Natural killer cell (primary cell): ENCODE measurements at regions not wholly inside any gene's neighbourhood (a gene's known extent, or its start where the extent isn't known, plus 50 kb on each side); places are given as distances from the start of the nearest gene placed in this dataset.

Experiments
- ATAC-seq, 3 donors: fragments of 150-1000 bp in 2 of 3; fragments of 200-7000 bp in 1 of 3; cut with Tn5 transposase; 1 replicate in 1 of 3; 2 replicates in 2 of 3; pipeline ENCODE4 v1.10.0; 2021; ENCODE audit warnings: mild to moderate bottlenecking in 2 of 3, moderate library complexity in 2 of 3
- DNase-seq, 2 donors: peaks; one replicate each; pipeline versions ENCODE4 v3.0.0 to v3.0.0-alpha.2; 2013 to 2021; ENCODE audit warnings: mixed read lengths in 1 of 2
- H3K27ac ChIP-seq: one replicate; pipeline ENCODE4 v1.5.1; 2013; ENCODE audit warnings: mild to moderate bottlenecking, low read length
- H3K27me3 ChIP-seq: one replicate; pipeline ENCODE4 v1.6.1; 2013; ENCODE audit warnings: low read length; ENCODE audit not compliant: control insufficient read depth, insufficient read depth
- H3K36me3 ChIP-seq: one replicate; pipeline ENCODE4 v1.6.1; 2013; ENCODE audit warnings: low read length; ENCODE audit not compliant: control insufficient read depth, insufficient read depth
- H3K4me1 ChIP-seq: one replicate; pipeline ENCODE4 v1.6.1; 2013; ENCODE audit warnings: low read length; ENCODE audit not compliant: control insufficient read depth, insufficient read depth
- H3K4me3 ChIP-seq: one replicate; pipeline ENCODE4 v1.5.1; 2013; ENCODE audit warnings: low read length
- H3K9me3 ChIP-seq: one replicate; pipeline ENCODE4 v1.6.1; 2013; ENCODE audit warnings: low read length; ENCODE audit not compliant: control insufficient read depth, insufficient read depth
- H3K27ac Mint-ChIP-seq, 2 donors: one replicate each; pipeline ENCODE4 v1.8.0; 2022; ENCODE audit warnings: mild to moderate bottlenecking in 2 of 2, mixed read lengths in 2 of 2, moderate library complexity in 1 of 2
- H3K27me3 Mint-ChIP-seq, 2 donors: one replicate each; pipeline ENCODE4 v1.8.0; 2022; ENCODE audit warnings: low read depth in 2 of 2, mixed read lengths in 2 of 2
- H3K36me3 Mint-ChIP-seq: one replicate; pipeline ENCODE4 v1.8.0; 2022; ENCODE audit warnings: mixed read lengths
- H3K4me1 Mint-ChIP-seq, 2 donors: one replicate each; pipeline ENCODE4 v1.8.0; 2022; ENCODE audit warnings: mixed read lengths in 2 of 2
- H3K4me3 Mint-ChIP-seq: one replicate; pipeline ENCODE4 v1.8.0; 2022; ENCODE audit warnings: mild to moderate bottlenecking, moderate library complexity, mixed read lengths
- H3K9me3 Mint-ChIP-seq, 2 donors: one replicate each; pipeline ENCODE4 v1.8.0; 2022; ENCODE audit warnings: mixed read lengths in 2 of 2
- CTCF ChIP-seq: fragments of 200-600 bp; IDR thresholded peaks from one replicate; pipeline ENCODE4 v1.8.0; 2022; ENCODE audit warnings: antibody characterized with exemption
- WGBS: methylation state at CpG from one replicate; pipeline ENCODE4 v1.1.7; 2013; ENCODE audit warnings: missing lambda C conversion rate; ENCODE audit not compliant: insufficient coverage; 5-methylcytosine and 5-hydroxymethylcytosine counted together
- intact Hi-C: fragments of 100-400 bp; cut with micrococcal nuclease; formaldehyde crosslinking; loops from one replicate; pipeline ENCODE4 v1.14.2; 2022

GRCh38 chr1:106189780-106190179, 866.7 kb upstream of the PRMT6 start:
- peaks cover 8 to 9% of the 10 kb centered on the region in 2 donors for H3K9me3 Mint-ChIP-seq
- DNase-seq (no peak), ATAC-seq (no peak)
- Histone ChIP-seq H3K4me3 (no peak overlapping the region), H3K4me1 (no peaks in the 10 kb centered on the region), H3K9me3 (peaks cover 21% of the 10 kb centered on the region), H3K27ac (no peak overlapping the region), H3K36me3 (no peaks in the 10 kb centered on the region), H3K27me3 (no peaks in the 10 kb centered on the region)
- intact Hi-C loops, result no loop called here
- no peak overlapping the region for H3K4me3 Mint-ChIP-seq
- WGBS, result 92% methylated on average over 2 of the region's 2 CpGs
- H3K27ac Mint-ChIP-seq, result no peak overlapping the region
- no peaks in the 10 kb centered on the region for H3K27me3 Mint-ChIP-seq
- no peak for TF ChIP-seq CTCF
- no peaks in the 10 kb centered on the region for H3K4me1 Mint-ChIP-seq
- H3K36me3 Mint-ChIP-seq, result peaks cover 15% of the 10 kb centered on the region

GRCh38 chr1:106194206-106194605, 862.3 kb upstream of the PRMT6 start:
- H3K9me3 Mint-ChIP-seq, result peaks cover 14 to 17% of the 10 kb centered on the region in 2 donors
- Histone ChIP-seq H3K36me3 (no peaks in the 10 kb centered on the region), H3K4me1 (no peaks in the 10 kb centered on the region), H3K27ac (no peak overlapping the region), H3K4me3 (no peak overlapping the region), H3K9me3 (peaks cover 21% of the 10 kb centered on the region), H3K27me3 (no peaks in the 10 kb centered on the region)
- intact Hi-C loops, result no loop called here
- DNase-seq, result no peak
- peaks cover 15% of the 10 kb centered on the region for H3K36me3 Mint-ChIP-seq
- no peak overlapping the region for H3K27ac Mint-ChIP-seq
- H3K27me3 Mint-ChIP-seq, result no peaks in the 10 kb centered on the region
- H3K4me3 Mint-ChIP-seq, result no peak overlapping the region
- ATAC-seq, result no peak
- H3K4me1 Mint-ChIP-seq, result no peaks in the 10 kb centered on the region
- no peak for TF ChIP-seq CTCF

- intact Hi-C loops, result no loop called here
- H3K27ac Mint-ChIP-seq, result no peak overlapping the region
- H3K36me3 Mint-ChIP-seq, result no peaks in the 10 kb centered on the region
- no peaks in the 10 kb centered on the region for H3K27me3 Mint-ChIP-seq
- TF ChIP-seq CTCF, result no peak
- H3K9me3 ChIP-seq, result peaks cover 7% of the 10 kb centered on the region
- H3K4me1 ChIP-seq, result no peaks in the 10 kb centered on the region
- H3K4me3 ChIP-seq, result no peak overlapping the region
- no peak overlapping the region for H3K27ac ChIP-seq
- H3K27me3 ChIP-seq, result no peaks in the 10 kb centered on the region
- ATAC-seq (no peak), DNase-seq (no peak)
- H3K4me1 Mint-ChIP-seq, result no peaks in the 10 kb centered on the region
- no CpG with 5 or more reads among the region's 3 CpGs for WGBS
- H3K9me3 Mint-ChIP-seq, result peaks cover 9 to 32% of the 10 kb centered on the region in 2 donors
- no peaks in the 10 kb centered on the region for H3K36me3 ChIP-seq
- H3K4me3 Mint-ChIP-seq, result no peak overlapping the region
Observed at GRCh38 chr1:106200711-106201110, 855.8 kb upstream of the PRMT6 start.

- Mint-ChIP-seq H3K4me1 (no peaks in the 10 kb centered on the region), H3K27ac (no peak overlapping the region), H3K4me3 (no peak overlapping the region), H3K36me3 (no peaks in the 10 kb centered on the region), H3K9me3 (peaks cover 10 to 14% of the 10 kb centered on the region in 2 donors), H3K27me3 (no peaks in the 10 kb centered on the region)
- H3K27me3 ChIP-seq, result no peaks in the 10 kb centered on the region
- no peaks in the 10 kb centered on the region for H3K36me3 ChIP-seq
- no peak for DNase-seq
- intact Hi-C loops, result no loop called here
- H3K4me1 ChIP-seq, result no peaks in the 10 kb centered on the region
- H3K27ac ChIP-seq, result no peak overlapping the region
- no peak for ATAC-seq
- no peak for TF ChIP-seq CTCF
- H3K9me3 ChIP-seq, result no peaks in the 10 kb centered on the region
- H3K4me3 ChIP-seq, result no peak overlapping the region
- 88% methylated on average over 1 of the region's 1 CpG for WGBS
Observed at GRCh38 chr1:106207185-106207584, 849.3 kb upstream of the PRMT6 start.
